ENCODE measurements at regions not wholly inside any gene's neighbourhood (a gene's known extent, or its start where the extent isn't known, plus 50 kb on each side); places are given as distances from the start of the nearest gene placed in this dataset.

- no peak overlapping the region for H3K27ac ChIP-seq
- in situ Hi-C loops (cut with MboI; ENCODE audit: low sequenced_read_pairs in 4 of 4) (no loop called here), intact Hi-C loops (cut with DNase I; ENCODE audit: low total_unique reads) (loop anchor here (1.0 to 5.0 kb wide), 4 partner anchors 47 to 485 kb away; no protein-coding TSS in a partner anchor)
- peak; percentile 65 to 84 for ATAC-seq
- peaks cover 12 to 23% of the 10 kb centered on the region in 2 donors for H3K4me1 ChIP-seq
- no peaks in the 10 kb centered on the region for H3K27me3 ChIP-seq
- no peaks in the 10 kb centered on the region for H3K9me3 ChIP-seq
- peak in 1 of 2 donors; percentile 55 for DNase-seq
- TF ChIP-seq CTCF (IDR thresholded peaks at IDR 0.05 in 4 of 5, conservative IDR thresholded peaks at IDR 0.05 in 1 of 5) (peak; percentile 54 to 75 (median 69)), POLR2A (IDR thresholded peaks at IDR 0.05) (no peak)
- no peaks in the 10 kb centered on the region for H3K36me3 ChIP-seq
- H3K4me3 ChIP-seq: no peak overlapping the region
These were observed 88.6 kb upstream of the ZNF280D start for GRCh38 chr15:56821721-56822425.

GRCh38 chr15:56820333-56820732 is 87.0 kb upstream of the ZNF280D start:
- Histone ChIP-seq H3K9me3 (no peaks in the 10 kb centered on the region), H3K4me1 (peaks cover 19 to 26% of the 10 kb centered on the region in 2 donors), H3K4me3 (no peak overlapping the region), H3K27ac (no peak overlapping the region), H3K27me3 (no peaks in the 10 kb centered on the region), H3K36me3 (no peaks in the 10 kb centered on the region)
- TF ChIP-seq CTCF (IDR thresholded peaks at IDR 0.05 in 4 of 5, conservative IDR thresholded peaks at IDR 0.05 in 1 of 5) (no peak), POLR2A (IDR thresholded peaks at IDR 0.05) (no peak)
- in situ Hi-C loops (cut with MboI; ENCODE audit: low sequenced_read_pairs in 4 of 4): no loop called here
- DNase-seq: no peak
- intact Hi-C loops (cut with DNase I; ENCODE audit: low total_unique reads): loop anchor here (5.0 kb wide), 3 partner anchors 67 to 487 kb away; no protein-coding TSS in a partner anchor
- ATAC-seq: no peak

GRCh38 chr15:56817321-56818080 is 84.2 kb upstream of the ZNF280D start:
- in situ Hi-C loops (cut with MboI; ENCODE audit: low sequenced_read_pairs in 4 of 4): no loop called here
- ATAC-seq (no peak), DNase-seq (no peak)
- Histone ChIP-seq H3K27me3 (no peaks in the 10 kb centered on the region), H3K36me3 (no peaks in the 10 kb centered on the region), H3K27ac (no peak overlapping the region), H3K4me3 (no peak overlapping the region), H3K9me3 (no peaks in the 10 kb centered on the region), H3K4me1 (peaks cover 23 to 26% of the 10 kb centered on the region in 2 donors)
- intact Hi-C loops (cut with DNase I; ENCODE audit: low total_unique reads): no loop called here
- TF ChIP-seq CTCF (IDR thresholded peaks at IDR 0.05 in 4 of 5, conservative IDR thresholded peaks at IDR 0.05 in 1 of 5) (no peak), POLR2A (IDR thresholded peaks at IDR 0.05) (no peak)

GRCh38 chr15:56816781-56817180 is 83.5 kb upstream of the ZNF280D start:
- Histone ChIP-seq H3K36me3 (no peaks in the 10 kb centered on the region), H3K27me3 (no peaks in the 10 kb centered on the region), H3K4me1 (peaks cover 23 to 30% of the 10 kb centered on the region in 2 donors), H3K27ac (no peak overlapping the region), H3K4me3 (no peak overlapping the region), H3K9me3 (no peaks in the 10 kb centered on the region)
- intact Hi-C loops (cut with DNase I; ENCODE audit: low total_unique reads): no loop called here
- DNase-seq (no peak), ATAC-seq (no peak)
- TF ChIP-seq POLR2A (IDR thresholded peaks at IDR 0.05) (no peak), CTCF (IDR thresholded peaks at IDR 0.05 in 4 of 5, conservative IDR thresholded peaks at IDR 0.05 in 1 of 5) (no peak)
- in situ Hi-C loops (cut with MboI; ENCODE audit: low sequenced_read_pairs in 4 of 4): no loop called here
